Omental fat pad (tissue), 3 donors: ENCODE measurements at regions not wholly inside any gene's neighbourhood (a gene's known extent, or its start where the extent isn't known, plus 50 kb on each side); places are given as distances from the start of the nearest gene placed in this dataset.
"Not testable (repeated sequence)": the region's sequence is repeated elsewhere in the genome, so short reads cannot be mapped to it uniquely, and the experiment has no call there.

Experiments used
- ATAC-seq: fragments of 150-250 bp; one replicate; pipeline ENCODE4 v1.9.1; 2016; ENCODE audit warnings: mild to moderate bottlenecking, moderate library complexity; ENCODE audit not compliant: low FRiP score
- DNase-seq: peaks from one replicate; pipeline ENCODE4 v3.0.0-alpha.2; 2019; ENCODE audit warnings: low spot score
- TF ChIP-seq, protein P1 (sequence below), 3 donors: fragments of 450-650 bp; IDR thresholded peaks; one replicate each; pipeline ENCODE4 v1.5.1; 2016 to 2017; ENCODE audit warnings: antibody characterized with exemption in 3 of 3, mild to moderate bottlenecking in 3 of 3, moderate library complexity in 2 of 3

DNA sequence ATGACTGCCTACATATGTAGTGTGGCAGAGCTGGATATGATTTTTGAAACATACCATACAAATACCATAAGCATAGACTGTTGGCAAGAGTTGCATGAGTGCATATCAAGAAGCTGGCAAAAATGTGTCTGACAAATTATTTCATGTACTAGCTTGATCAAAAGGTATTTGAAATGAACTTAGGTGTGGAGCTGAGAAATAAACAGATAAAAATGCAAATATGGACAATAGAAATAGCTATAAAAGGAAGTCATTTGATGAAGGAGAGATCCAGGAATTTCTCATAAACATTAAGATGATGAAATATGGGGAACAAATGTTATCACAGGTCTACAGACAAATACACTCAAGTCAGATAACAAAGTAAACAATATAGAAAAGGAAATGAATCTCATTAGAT lies 609.1 kb downstream of the PTPRC start:
- TF ChIP-seq, protein P1, sequence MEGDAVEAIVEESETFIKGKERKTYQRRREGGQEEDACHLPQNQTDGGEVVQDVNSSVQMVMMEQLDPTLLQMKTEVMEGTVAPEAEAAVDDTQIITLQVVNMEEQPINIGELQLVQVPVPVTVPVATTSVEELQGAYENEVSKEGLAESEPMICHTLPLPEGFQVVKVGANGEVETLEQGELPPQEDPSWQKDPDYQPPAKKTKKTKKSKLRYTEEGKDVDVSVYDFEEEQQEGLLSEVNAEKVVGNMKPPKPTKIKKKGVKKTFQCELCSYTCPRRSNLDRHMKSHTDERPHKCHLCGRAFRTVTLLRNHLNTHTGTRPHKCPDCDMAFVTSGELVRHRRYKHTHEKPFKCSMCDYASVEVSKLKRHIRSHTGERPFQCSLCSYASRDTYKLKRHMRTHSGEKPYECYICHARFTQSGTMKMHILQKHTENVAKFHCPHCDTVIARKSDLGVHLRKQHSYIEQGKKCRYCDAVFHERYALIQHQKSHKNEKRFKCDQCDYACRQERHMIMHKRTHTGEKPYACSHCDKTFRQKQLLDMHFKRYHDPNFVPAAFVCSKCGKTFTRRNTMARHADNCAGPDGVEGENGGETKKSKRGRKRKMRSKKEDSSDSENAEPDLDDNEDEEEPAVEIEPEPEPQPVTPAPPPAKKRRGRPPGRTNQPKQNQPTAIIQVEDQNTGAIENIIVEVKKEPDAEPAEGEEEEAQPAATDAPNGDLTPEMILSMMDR (IDR thresholded peaks at IDR 0.05) = no peak
- no peak for ATAC-seq
- DNase-seq = no peak

DNA sequence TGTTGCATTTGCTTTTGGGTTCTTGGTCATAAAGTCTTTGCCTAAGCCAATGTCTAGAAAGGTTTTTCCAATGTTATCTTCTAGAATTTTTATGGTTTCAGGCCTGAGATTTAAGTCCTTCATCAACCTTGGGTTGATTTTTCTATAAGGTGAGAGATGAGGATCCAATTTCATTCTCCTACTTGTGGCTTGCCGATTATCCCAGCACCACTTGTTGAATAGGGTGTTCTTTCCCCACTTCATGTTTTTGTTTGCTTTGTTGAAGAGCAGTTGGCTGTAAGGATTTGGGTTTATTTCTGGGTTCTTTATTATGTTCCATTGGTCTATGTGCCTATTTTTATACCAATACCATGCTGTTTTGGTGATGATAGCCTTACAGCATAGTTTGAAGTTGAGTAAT lies 615.2 kb downstream of the PTPRC start:
- ATAC-seq, DNase-seq: not testable (repeated sequence)

DNA sequence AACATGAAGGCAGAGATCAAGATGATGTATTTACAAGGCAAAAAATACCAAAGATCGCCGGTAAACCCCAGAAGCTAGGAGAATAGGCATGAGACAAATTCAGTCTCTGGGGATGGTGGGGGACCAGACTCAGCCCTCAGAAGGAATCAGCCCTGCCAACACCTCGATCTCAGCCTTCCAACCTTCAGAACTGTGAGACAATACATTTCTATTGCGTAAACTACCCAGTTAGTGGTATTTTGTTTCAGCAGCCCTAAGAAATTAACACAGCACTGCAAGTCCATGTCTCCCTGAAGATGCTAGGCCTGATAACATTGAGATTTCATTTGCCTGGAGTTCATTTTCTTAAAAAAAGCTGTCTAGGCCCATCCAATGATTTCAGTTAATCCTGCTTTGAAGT lies 622.5 kb downstream of the PTPRC start:
- ATAC-seq (no peak), DNase-seq (no peak)
- TF ChIP-seq, protein P1 (IDR thresholded peaks at IDR 0.05) = no peak

DNA sequence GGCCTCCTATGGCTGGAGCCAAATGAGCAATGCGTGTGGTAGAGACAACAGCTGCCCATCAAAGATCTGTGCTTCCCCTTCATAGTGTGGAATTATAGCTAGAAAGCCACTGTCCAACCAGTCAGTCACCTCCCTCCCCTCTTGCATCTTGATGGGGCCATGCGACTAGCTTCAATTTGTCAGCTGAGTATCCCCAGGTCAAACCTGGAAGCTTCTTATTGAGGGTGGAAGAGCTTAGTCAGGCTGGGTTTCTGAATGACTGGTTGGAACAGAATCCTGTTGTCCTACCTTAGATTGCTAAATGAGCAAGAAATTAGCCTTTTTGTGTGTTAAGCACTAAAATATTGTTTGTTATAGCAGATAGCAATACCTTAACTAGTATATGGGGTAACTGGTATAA lies 625.4 kb downstream of the PTPRC start:
- ATAC-seq (no peak), DNase-seq (no peak)
- TF ChIP-seq, protein P1 (IDR thresholded peaks at IDR 0.05) = no peak

DNA sequence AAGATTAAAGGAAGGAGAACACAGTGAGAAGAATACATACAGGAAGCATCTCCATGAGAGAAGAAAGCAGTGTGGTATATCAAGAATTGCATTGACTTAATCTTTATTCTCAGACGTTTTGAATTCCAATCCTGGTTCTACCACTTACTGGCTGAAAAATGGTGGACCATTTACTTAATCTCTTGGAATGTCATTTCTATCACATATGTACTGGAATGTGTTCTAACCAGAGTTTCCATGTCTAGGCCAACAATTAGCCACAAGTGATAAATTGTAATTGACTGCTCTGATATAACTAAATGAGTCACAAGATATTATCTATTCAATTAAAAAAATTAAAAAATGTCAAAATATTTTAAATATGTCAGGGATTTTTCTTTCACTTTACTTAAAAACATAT lies 626.1 kb downstream of the PTPRC start:
- DNase-seq (no peak), ATAC-seq (no peak)
- TF ChIP-seq, protein P1 (IDR thresholded peaks at IDR 0.05) = no peak

DNA sequence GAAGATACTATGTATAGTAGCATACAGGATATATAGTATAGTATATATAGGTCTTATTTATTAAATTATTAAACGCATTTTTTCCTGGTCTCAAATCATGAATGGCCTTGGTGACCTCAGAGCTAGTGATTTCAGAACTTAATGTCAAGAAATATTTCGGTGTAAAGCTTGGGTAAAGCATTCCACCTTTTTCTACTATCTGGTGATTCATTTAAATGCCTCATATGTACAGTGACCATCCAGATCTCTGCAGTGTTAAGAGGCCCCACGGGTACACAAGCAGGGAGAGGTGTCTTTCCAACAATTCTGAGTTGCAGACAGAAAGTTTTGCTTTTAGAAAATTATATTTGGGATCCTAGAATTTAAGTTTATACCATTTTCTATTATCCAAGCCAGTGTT lies 626.5 kb downstream of the PTPRC start:
- DNase-seq (no peak), ATAC-seq (no peak)
- TF ChIP-seq, protein P1 (IDR thresholded peaks at IDR 0.05) = no peak

DNA sequence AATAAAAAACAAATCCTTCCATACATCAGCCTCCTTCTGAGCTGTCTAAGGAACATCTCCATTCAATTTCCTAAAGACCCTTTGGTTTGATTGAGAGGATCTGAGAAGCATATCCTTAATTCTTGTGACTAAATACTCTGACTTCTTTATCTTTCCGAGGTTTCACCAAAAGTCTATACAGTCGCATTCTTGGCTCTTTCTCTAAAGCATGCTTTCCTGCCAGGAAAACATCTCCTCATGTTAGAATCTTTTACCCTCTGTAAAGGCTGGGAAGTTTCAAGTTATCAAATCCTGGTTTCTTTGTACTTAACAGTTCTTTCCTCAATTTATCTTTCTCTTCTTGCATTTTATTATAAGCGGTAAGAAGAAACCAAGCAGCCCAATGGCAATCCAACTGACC lies 630.4 kb downstream of the PTPRC start:
- TF ChIP-seq, protein P1 (IDR thresholded peaks at IDR 0.05) = no peak
- DNase-seq = no peak

DNA sequence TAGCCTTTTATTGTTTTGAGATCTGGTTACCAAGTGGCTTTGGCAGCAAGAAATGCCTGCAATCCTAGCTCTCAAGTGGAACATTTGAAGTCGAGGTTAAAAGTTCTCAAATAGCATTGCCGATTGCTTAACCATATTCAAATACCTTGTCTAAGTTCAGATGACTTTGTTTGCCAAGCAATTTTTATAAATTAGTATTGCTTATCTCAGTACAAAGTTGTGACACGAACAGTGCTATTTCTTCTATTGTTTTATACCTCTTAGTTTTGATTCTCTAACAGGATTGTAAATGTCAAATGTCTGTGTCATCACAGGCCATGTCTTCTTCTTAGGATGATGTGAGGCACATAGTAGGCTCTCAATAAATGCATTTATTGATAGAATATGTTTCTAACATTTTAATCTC lies 633.3 kb downstream of the PTPRC start:
- DNase-seq (no peak), ATAC-seq (no peak)
- TF ChIP-seq, protein P1 (IDR thresholded peaks at IDR 0.05) = no peak

More for the DNA sequence above, 630.4 kb downstream of the PTPRC start:
- no peak for ATAC-seq
